Lung (tissue), 11 donors: ENCODE measurements at regions not wholly inside any gene's neighbourhood (a gene's known extent, or its start where the extent isn't known, plus 50 kb on each side); places are given as distances from the start of the nearest gene placed in this dataset.

ENCODE experiments used
- ATAC-seq: fragments of 200-7000 bp; cut with Tn5 transposase; one replicate; pipeline ENCODE4 v1.9.1; 2020; ENCODE audit warnings: moderate number of reproducible peaks; ENCODE audit not compliant: insufficient read depth, low FRiP score
- DNase-seq, 3 donors: peaks; one replicate each; pipeline ENCODE4 v3.0.0-alpha.2; 2013 to 2017
- H3K27ac ChIP-seq, 2 donors: one replicate each; pipeline ENCODE4 v1.5.1; 2013; ENCODE audit warnings: mild to moderate bottlenecking in 2 of 2, moderate library complexity in 2 of 2, control low read depth in 1 of 2, inconsistent platforms in 1 of 2, low read depth in 1 of 2, low read length in 1 of 2
- H3K27me3 ChIP-seq, 3 donors: one replicate each; pipeline ENCODE4 v1.5.1; 2013; ENCODE audit warnings: low read length in 2 of 3; ENCODE audit not compliant: control insufficient read depth in 3 of 3, insufficient read depth in 3 of 3
- H3K36me3 ChIP-seq, 4 donors: one replicate each; pipeline ENCODE4 v1.5.1; 2013; ENCODE audit warnings: low read length in 4 of 4, mild to moderate bottlenecking in 1 of 4, moderate library complexity in 1 of 4; ENCODE audit not compliant: control insufficient read depth in 4 of 4, insufficient read depth in 4 of 4
- H3K4me1 ChIP-seq, 5 donors: one replicate each; pipeline ENCODE4 v1.5.1; 2013; ENCODE audit warnings: low read length in 5 of 5, mild to moderate bottlenecking in 2 of 5, moderate library complexity in 1 of 5; ENCODE audit not compliant: control insufficient read depth in 5 of 5, insufficient read depth in 5 of 5
- H3K4me3 ChIP-seq: one replicate; pipeline ENCODE4 v1.5.1; 2013; ENCODE audit warnings: mild to moderate bottlenecking, control low read depth, moderate library complexity
- H3K9ac ChIP-seq, 2 donors: one replicate each; pipeline ENCODE4 v1.5.1; 2013; ENCODE audit warnings: low read length in 2 of 2, control low read depth in 1 of 2; ENCODE audit not compliant: insufficient read depth in 1 of 2
- H3K9me3 ChIP-seq, 4 donors: one replicate each; pipeline ENCODE4 v1.5.1; 2013; ENCODE audit warnings: low read length in 3 of 4, mild to moderate bottlenecking in 1 of 4, moderate library complexity in 1 of 4; ENCODE audit not compliant: control insufficient read depth in 4 of 4, insufficient read depth in 3 of 4
- CTCF ChIP-seq: IDR thresholded peaks from 2 replicates; pipeline ENCODE4 v1.5.1; 2012; ENCODE audit warnings: mild to moderate bottlenecking; ENCODE audit errors: control extremely low read depth, extremely low read depth
- WGBS, 2 donors: extraction: QIAGEN DNeasy Blood & Tissue Kit; methylation state at CpG; one replicate each; pipeline ENCODE4 v1.1.7; 2013; 5-methylcytosine and 5-hydroxymethylcytosine counted together
- donor health status: control.
- donor health status: control.
- donor health status: Bipolar disorder and iron deficiency.
- donor health status: healthy.
- donor health status: DM: yes; HTN: yes; CAD: no.

GRCh38 chr17:71759422-71760060 lies 361.3 kb upstream of the SOX9 start:
- ATAC-seq (no peak), DNase-seq (peak in 2 of 3 donors; percentile 29 to 41)
- Histone ChIP-seq H3K27ac (no peak overlapping the region), H3K4me1 (peaks cover 0 to 6% (median 0%) of the 10 kb centered on the region in 5 donors), H3K4me3 (no peak overlapping the region), H3K9ac (no peak overlapping the region), H3K36me3 (no peaks in the 10 kb centered on the region), H3K27me3 (no peaks in the 10 kb centered on the region), H3K9me3 (no peaks in the 10 kb centered on the region)
- TF ChIP-seq CTCF, result no peak
- WGBS, 2 donors, result 73 to 84% methylated on average over 8 of the region's 8 CpGs

- Histone ChIP-seq H3K9ac (no peak overlapping the region), H3K27ac (no peak overlapping the region), H3K36me3 (no peaks in the 10 kb centered on the region), H3K4me3 (no peak overlapping the region), H3K9me3 (no peaks in the 10 kb centered on the region), H3K27me3 (no peaks in the 10 kb centered on the region), H3K4me1 (peaks cover 0 to 13% (median 0%) of the 10 kb centered on the region in 5 donors)
- ATAC-seq (no peak), DNase-seq (peak in 1 of 3 donors; percentile 31)
- 71 to 76% methylated on average over 6 of the region's 6 CpGs for WGBS, 2 donors
- TF ChIP-seq CTCF, result no peak
Measured at GRCh38 chr17:71760062-71760720, 360.6 kb upstream of the SOX9 start.

GRCh38 chr17:71762526-71762925 lies 358.3 kb upstream of the SOX9 start:
- H3K27me3 ChIP-seq, result no peaks in the 10 kb centered on the region
- DNase-seq, result no peak
- no peaks in the 10 kb centered on the region for H3K36me3 ChIP-seq
- no peak overlapping the region for H3K4me3 ChIP-seq
- H3K27ac ChIP-seq, result no peak overlapping the region
- H3K4me1 ChIP-seq, result peaks cover 0 to 10% (median 0%) of the 10 kb centered on the region in 5 donors
- no peak overlapping the region for H3K9ac ChIP-seq
- no peak for ATAC-seq
- H3K9me3 ChIP-seq, result no peaks in the 10 kb centered on the region
- WGBS, 2 donors, result 74 to 85% methylated on average over 3 of the region's 3 CpGs
- no peak for TF ChIP-seq CTCF
